Right atrium auricular region (tissue), 2 donors: ENCODE measurements at regions not wholly inside any gene's neighbourhood (a gene's known extent, or its start where the extent isn't known, plus 50 kb on each side); places are given as distances from the start of the nearest gene placed in this dataset.

Experiments used
- DNase-seq: peaks from one replicate; pipeline ENCODE4 v3.0.0-alpha.2; 2019; ENCODE audit warnings: low spot score
- H3K27ac ChIP-seq, 2 donors: fragments of 200-600 bp; sonication (generic); 1 replicate in 1 of 2; 2 replicates in 1 of 2; pipeline ENCODE4 v1.5.1; 2016 to 2019
- H3K27me3 ChIP-seq, 2 donors: fragments of 200-600 bp; sonication (generic); one replicate each; pipeline versions ENCODE4 v1.5.1 to v1.6.0; 2017 to 2019
- H3K36me3 ChIP-seq: fragments of 200-600 bp; sonication (generic); one replicate; pipeline ENCODE4 v1.5.1; 2016
- H3K4me1 ChIP-seq, 2 donors: fragments of 200-600 bp; sonication (generic); one replicate each; pipeline versions ENCODE4 v1.5.1 to v1.6.0; 2017 to 2019
- H3K4me3 ChIP-seq, 2 donors: fragments of 200-600 bp; sonication (generic); 1 replicate in 1 of 2; 2 replicates in 1 of 2; pipeline ENCODE4 v1.5.1; 2017 to 2019; ENCODE audit warnings: mild to moderate bottlenecking in 1 of 2, moderate library complexity in 1 of 2
- H3K9me3 ChIP-seq, 2 donors: fragments of 200-600 bp; sonication (generic); one replicate each; pipeline ENCODE4 v1.5.1; 2019
- CTCF ChIP-seq, 2 donors: fragments of 200-600 bp; sonication (generic); IDR thresholded peaks; one replicate each; pipeline ENCODE4 v1.5.1; 2019; ENCODE audit warnings: antibody characterized with exemption in 2 of 2

GRCh38 chr1:157407367-157407766 lies 144.9 kb downstream of the FCRL5 start:
- no peaks in the 10 kb centered on the region for H3K27me3 ChIP-seq
- no peak overlapping the region for H3K4me3 ChIP-seq
- DNase-seq: no peak
- no peak for TF ChIP-seq CTCF (IDR thresholded peaks at IDR 0.05)
- H3K27ac ChIP-seq: no peak overlapping the region
- no peaks in the 10 kb centered on the region for H3K36me3 ChIP-seq
- no peaks in the 10 kb centered on the region for H3K4me1 ChIP-seq
- no peaks in the 10 kb centered on the region for H3K9me3 ChIP-seq

DNA sequence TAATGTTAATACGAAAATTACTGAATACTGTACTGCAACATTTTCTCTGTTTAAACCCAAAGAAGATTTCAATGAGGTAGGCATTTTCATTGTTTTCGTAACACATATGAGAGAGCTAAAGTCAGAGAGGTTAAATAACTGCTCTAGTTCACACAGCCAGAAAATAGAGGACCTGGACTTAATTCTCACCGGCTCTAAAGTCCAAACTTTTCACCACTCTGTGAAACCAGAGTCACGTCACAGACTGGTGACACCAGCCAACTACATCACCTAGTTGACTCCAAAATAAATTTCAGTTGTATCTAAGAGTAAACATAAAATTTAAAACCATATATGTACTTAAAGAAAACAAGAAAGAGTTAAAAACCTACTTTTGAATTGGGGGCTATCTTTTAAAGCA lies 146.7 kb downstream of the FCRL5 start:
- Histone ChIP-seq H3K4me3 (no peak overlapping the region), H3K9me3 (no peaks in the 10 kb centered on the region), H3K36me3 (no peaks in the 10 kb centered on the region), H3K27me3 (no peaks in the 10 kb centered on the region), H3K27ac (no peak overlapping the region), H3K4me1 (no peaks in the 10 kb centered on the region)
- no peak for DNase-seq
- no peak for TF ChIP-seq CTCF (IDR thresholded peaks at IDR 0.05)

- Histone ChIP-seq H3K27me3 (no peaks in the 10 kb centered on the region), H3K9me3 (no peaks in the 10 kb centered on the region), H3K36me3 (no peaks in the 10 kb centered on the region), H3K4me1 (no peaks in the 10 kb centered on the region), H3K27ac (no peak overlapping the region), H3K4me3 (no peak overlapping the region)
- DNase-seq: no peak
- no peak for TF ChIP-seq CTCF (IDR thresholded peaks at IDR 0.05)
Observed at GRCh38 chr1:157404614-157405013, 147.7 kb downstream of the FCRL5 start.

DNA sequence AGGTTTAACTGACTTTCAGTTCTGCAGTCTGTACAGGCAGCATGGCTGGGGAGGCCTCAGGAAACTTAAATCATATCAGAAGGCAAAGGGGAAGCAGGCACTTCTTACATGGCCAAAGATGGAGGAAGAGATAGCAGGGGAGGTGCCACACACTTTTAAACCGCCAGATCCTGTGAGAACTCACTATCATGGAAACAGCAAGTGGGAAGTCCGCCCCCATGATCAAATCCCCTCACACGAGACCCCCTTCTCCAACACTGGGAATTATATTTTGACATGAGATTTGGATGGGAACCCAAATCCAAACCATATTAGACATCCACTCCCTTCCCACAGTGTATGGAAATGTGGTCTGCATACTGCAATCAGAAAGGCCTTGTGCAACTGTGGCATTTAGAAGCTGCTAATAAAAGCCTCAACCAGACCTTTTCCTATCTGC lies 148.2 kb downstream of the FCRL5 start:
- no peak for TF ChIP-seq CTCF (IDR thresholded peaks at IDR 0.05)
- Histone ChIP-seq H3K36me3 (no peaks in the 10 kb centered on the region), H3K9me3 (no peaks in the 10 kb centered on the region), H3K27ac (no peak overlapping the region), H3K27me3 (no peaks in the 10 kb centered on the region), H3K4me3 (no peak overlapping the region), H3K4me1 (no peaks in the 10 kb centered on the region)
- no peak for DNase-seq

DNA sequence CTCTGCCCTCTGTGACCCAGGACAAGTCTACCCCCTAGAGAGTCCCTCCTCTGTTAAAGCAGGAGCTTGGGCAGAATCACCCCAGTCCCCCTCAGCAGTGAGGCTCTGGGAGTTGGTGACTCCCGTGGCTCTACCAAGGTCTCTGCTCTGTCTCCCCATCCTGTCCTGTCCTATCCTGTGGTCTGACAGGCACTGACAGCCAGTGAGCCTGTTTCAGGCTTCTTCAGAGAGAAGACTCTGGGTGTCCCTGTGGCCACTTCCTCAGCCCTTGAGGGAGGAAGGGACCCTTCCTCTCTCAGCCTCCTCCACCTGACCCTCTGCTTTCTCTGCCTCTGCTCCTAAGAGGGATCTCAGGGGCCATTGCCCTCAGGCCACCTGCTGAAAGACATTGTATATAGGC lies 148.7 kb downstream of the FCRL5 start:
- no peaks in the 10 kb centered on the region for H3K4me1 ChIP-seq
- TF ChIP-seq CTCF (IDR thresholded peaks at IDR 0.05): no peak
- H3K9me3 ChIP-seq: no peaks in the 10 kb centered on the region
- H3K4me3 ChIP-seq: no peak overlapping the region
- H3K27ac ChIP-seq: no peak overlapping the region
- H3K27me3 ChIP-seq: no peaks in the 10 kb centered on the region
- DNase-seq: no peak
- H3K36me3 ChIP-seq: no peaks in the 10 kb centered on the region

DNA sequence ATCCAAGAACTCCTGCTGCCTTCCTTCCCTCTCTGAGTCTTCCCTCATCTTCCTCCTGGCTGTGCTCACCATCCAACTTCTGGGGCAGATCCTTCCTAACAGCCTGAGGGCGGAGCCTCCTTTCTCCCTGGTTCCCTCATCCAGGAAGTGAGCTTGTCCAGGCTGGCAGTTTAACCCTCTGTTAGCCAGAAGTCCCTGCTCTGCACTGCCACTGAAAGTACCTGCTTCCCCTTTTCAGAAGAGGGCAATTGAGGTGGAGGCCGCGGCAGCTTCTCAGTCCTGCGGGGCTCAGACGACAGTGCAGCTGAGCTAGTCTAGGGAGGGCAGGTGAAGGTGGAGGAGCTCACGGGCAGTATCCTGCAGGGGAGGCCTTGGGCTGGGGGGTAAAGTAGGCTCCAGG lies 149.1 kb downstream of the FCRL5 start:
- H3K27me3 ChIP-seq: no peaks in the 10 kb centered on the region
- no peaks in the 10 kb centered on the region for H3K36me3 ChIP-seq
- no peak overlapping the region for H3K27ac ChIP-seq
- H3K4me3 ChIP-seq: no peak overlapping the region
- TF ChIP-seq CTCF (IDR thresholded peaks at IDR 0.05): no peak
- H3K4me1 ChIP-seq: no peaks in the 10 kb centered on the region
- no peaks in the 10 kb centered on the region for H3K9me3 ChIP-seq
- no peak for DNase-seq
